H9 (cell line): ENCODE measurements at regions not wholly inside any gene's neighbourhood (a gene's known extent, or its start where the extent isn't known, plus 50 kb on each side); places are given as distances from the start of the nearest gene placed in this dataset.

ENCODE experiments used
- DNase-seq: peaks from one replicate; pipeline ENCODE4 v3.0.0-alpha.2; 2017
- H2AFZ ChIP-seq: one replicate; pipeline ENCODE4 v1.6.1; 2013; ENCODE audit warnings: mild to moderate bottlenecking, low read length, control low read depth, moderate library complexity
- H2AK5ac ChIP-seq: 2 replicates; pipeline ENCODE4 v1.6.1; 2013; ENCODE audit warnings: low read length, control low read depth, mixed read lengths; ENCODE audit not compliant: insufficient read length
- H2BK120ac ChIP-seq: one replicate; pipeline ENCODE4 v1.6.1; 2013; ENCODE audit warnings: low read depth, mild to moderate bottlenecking, low read length, control low read depth, inconsistent platforms; ENCODE audit not compliant: poor library complexity, severe bottlenecking
- H2BK12ac ChIP-seq: 2 replicates; pipeline ENCODE4 v1.6.1; 2013; ENCODE audit warnings: low read length, control low read depth, mixed read lengths, low read depth; ENCODE audit not compliant: insufficient read length
- H2BK15ac ChIP-seq: 2 replicates; pipeline ENCODE4 v1.6.1; 2013; ENCODE audit warnings: low read depth, low read length, control low read depth
- H2BK20ac ChIP-seq: one replicate; pipeline ENCODE4 v1.6.1; 2013; ENCODE audit warnings: low read depth, mild to moderate bottlenecking, low read length, control low read depth, inconsistent platforms; ENCODE audit not compliant: poor library complexity, severe bottlenecking
- H2BK5ac ChIP-seq: 2 replicates; pipeline ENCODE4 v1.6.1; 2013; ENCODE audit warnings: low read length, control low read depth, mixed read lengths; ENCODE audit not compliant: insufficient read length
- H3K14ac ChIP-seq: 2 replicates; pipeline ENCODE4 v1.6.1; 2013; ENCODE audit warnings: low read length, control low read depth; ENCODE audit not compliant: insufficient read depth
- H3K18ac ChIP-seq: 2 replicates; pipeline ENCODE4 v1.6.1; 2013; ENCODE audit warnings: low read depth, mild to moderate bottlenecking, mixed read lengths, low read length, control low read depth; ENCODE audit not compliant: insufficient read length
- H3K23ac ChIP-seq: 2 replicates; pipeline ENCODE4 v1.6.1; 2013; ENCODE audit warnings: low read length, control low read depth, mixed read lengths, low read depth; ENCODE audit not compliant: insufficient read length
- H3K23me2 ChIP-seq: 2 replicates; pipeline ENCODE4 v1.6.1; 2013; ENCODE audit warnings: low read depth, mild to moderate bottlenecking, mixed read lengths, low read length, control low read depth; ENCODE audit not compliant: insufficient read length, poor library complexity, severe bottlenecking
- H3K27ac ChIP-seq: 2 replicates; pipeline ENCODE4 v1.5.1; 2013; ENCODE audit warnings: low read length, control low read depth, mixed read lengths, low read depth; ENCODE audit not compliant: insufficient read length
- H3K27me3 ChIP-seq: 2 replicates; pipeline ENCODE4 v1.6.1; 2013; ENCODE audit warnings: low read length, control low read depth, inconsistent platforms; ENCODE audit not compliant: insufficient read depth
- H3K4ac ChIP-seq: 2 replicates; pipeline ENCODE4 v1.6.1; 2013; ENCODE audit warnings: low read depth, mild to moderate bottlenecking, control low read depth, inconsistent platforms, low read length, moderate library complexity
- H3K4me1 ChIP-seq: 2 replicates; pipeline ENCODE4 v1.6.1; 2013; ENCODE audit warnings: low read length, control low read depth, inconsistent platforms; ENCODE audit not compliant: insufficient read depth
- H3K4me2 ChIP-seq: 2 replicates; pipeline ENCODE4 v1.6.1; 2013; ENCODE audit warnings: low read length, control low read depth, mixed read lengths; ENCODE audit not compliant: insufficient read length, insufficient read depth
- H3K56ac ChIP-seq: 2 replicates; pipeline ENCODE4 v1.6.1; 2013; ENCODE audit warnings: low read depth, mild to moderate bottlenecking, mixed read lengths, low read length, control low read depth; ENCODE audit not compliant: insufficient read length
- H3K79me1 ChIP-seq: 2 replicates; pipeline ENCODE4 v1.6.1; 2013; ENCODE audit warnings: low read depth, mild to moderate bottlenecking, moderate library complexity, low read length, control low read depth, inconsistent platforms; ENCODE audit not compliant: insufficient read depth, poor library complexity, severe bottlenecking
- H3K79me2 ChIP-seq: 2 replicates; pipeline ENCODE4 v1.6.1; 2013; ENCODE audit warnings: low read length, control low read depth, inconsistent platforms; ENCODE audit not compliant: insufficient read depth
- H3K9ac ChIP-seq: 2 replicates; pipeline ENCODE4 v1.6.1; 2013; ENCODE audit warnings: low read length, control low read depth, mixed read lengths; ENCODE audit not compliant: insufficient read length; ENCODE audit errors: extremely low read depth
- H3K9me3 ChIP-seq: one replicate; pipeline ENCODE4 v1.6.1; 2013; ENCODE audit warnings: low read depth, low read length, inconsistent platforms; ENCODE audit not compliant: control insufficient read depth
- H3T11ph ChIP-seq: one replicate; pipeline ENCODE4 v1.6.1; 2013; ENCODE audit warnings: mild to moderate bottlenecking, low read length, control low read depth, inconsistent platforms
- H4K20me1 ChIP-seq: one replicate; pipeline ENCODE4 v1.6.1; 2013; ENCODE audit not compliant: control insufficient read depth, insufficient read length, insufficient read depth
- H4K5ac ChIP-seq: 2 replicates; pipeline ENCODE4 v1.6.1; 2013; ENCODE audit warnings: low read depth, mild to moderate bottlenecking, mixed read lengths, low read length, control low read depth; ENCODE audit not compliant: insufficient read length
- H4K8ac ChIP-seq: replicated peaks from 2 replicates; pipeline ENCODE4 v1.6.1; 2013; ENCODE audit warnings: low read length, control low read depth, mixed read lengths, low read depth; ENCODE audit not compliant: insufficient read length
- H4K91ac ChIP-seq: 2 replicates; pipeline ENCODE4 v1.6.1; 2013; ENCODE audit warnings: low read depth, mild to moderate bottlenecking, moderate library complexity, mixed read lengths, low read length, control low read depth; ENCODE audit not compliant: insufficient read length
- H3K27ac Mint-ChIP-seq, 3 experiments: 2 replicates in 2 of 3; 3 replicates in 1 of 3; pipeline ENCODE4 v1.8.0; 2020 to 2021; ENCODE audit warnings: mixed read lengths in 3 of 3, mild to moderate bottlenecking in 1 of 3, moderate library complexity in 1 of 3
- H3K27me3 Mint-ChIP-seq: 2 replicates; pipeline ENCODE4 v1.8.0; 2021; ENCODE audit warnings: low read depth, mild to moderate bottlenecking, moderate library complexity, mixed read lengths
- H3K36me3 Mint-ChIP-seq, 3 experiments: 2 replicates in 2 of 3; 3 replicates in 1 of 3; pipeline ENCODE4 v1.8.0; 2020 to 2021; ENCODE audit warnings: low read depth in 3 of 3, mixed read lengths in 3 of 3; ENCODE audit not compliant: insufficient read depth in 1 of 3
- H3K4me1 Mint-ChIP-seq, 2 experiments: 2 replicates each; pipeline ENCODE4 v1.8.0; 2020; ENCODE audit warnings: mixed read lengths in 2 of 2
- H3K4me3 Mint-ChIP-seq, 2 experiments: 2 replicates in 1 of 2; 3 replicates in 1 of 2; pipeline ENCODE4 v1.8.0; 2020 to 2021; ENCODE audit warnings: mild to moderate bottlenecking in 2 of 2, mixed read lengths in 2 of 2, moderate library complexity in 1 of 2
- H3K9me3 Mint-ChIP-seq, 2 experiments: 2 replicates in 1 of 2; 3 replicates in 1 of 2; pipeline ENCODE4 v1.8.0; 2020; ENCODE audit warnings: mild to moderate bottlenecking in 2 of 2, mixed read lengths in 2 of 2, moderate library complexity in 1 of 2
- CTCF ChIP-seq: fragments of 200-600 bp; sonication (generic); conservative IDR thresholded peaks from 3 replicates; pipeline ENCODE4 v1.8.0; 2021; ENCODE audit warnings: antibody characterized with exemption, mild to moderate bottlenecking
- WGBS: extraction: QIAGEN DNeasy Blood & Tissue Kit; methylation state at CpG from one replicate; pipeline ENCODE4 v1.1.7; 2013; ENCODE audit warnings: missing lambda C conversion rate, low lambda C conversion rate, mixed read lengths; ENCODE audit not compliant: insufficient read length; ENCODE audit errors: extremely low coverage; 5-methylcytosine and 5-hydroxymethylcytosine counted together

DNA sequence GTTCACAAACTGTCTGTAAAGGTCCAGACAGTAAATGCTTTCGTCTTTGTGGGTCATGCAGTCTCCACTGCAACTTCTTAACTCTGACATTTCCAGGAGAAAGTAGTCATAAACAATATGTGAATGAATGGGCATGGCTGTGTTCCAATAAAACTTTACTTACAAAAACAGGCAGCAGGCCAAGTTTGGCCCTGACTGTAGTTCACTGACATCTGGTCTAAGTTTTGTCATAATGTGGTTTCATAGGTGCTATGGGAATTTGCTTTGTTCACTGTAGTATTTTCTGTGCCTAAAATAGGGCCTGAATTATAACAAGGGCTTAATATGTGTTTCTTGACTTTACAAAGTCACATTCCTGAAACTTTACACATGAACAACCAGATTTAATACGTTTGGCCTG lies 186.0 kb upstream of the KBTBD8 start:
- H3K36me3 Mint-ChIP-seq: no peaks in the 10 kb centered on the region
- Histone ChIP-seq H3K56ac (no peak overlapping the region), H3T11ph (no peak overlapping the region), H3K27ac (no peak overlapping the region), H4K20me1 (no peaks in the 10 kb centered on the region), H4K5ac (no peak overlapping the region), H3K4me2 (no peak overlapping the region), H2AFZ (no peak overlapping the region), H3K23me2 (no peaks in the 10 kb centered on the region), H2BK120ac (no peak overlapping the region), H2AK5ac (no peak overlapping the region), H2BK12ac (no peak overlapping the region), H2BK5ac (no peak overlapping the region), H2BK20ac (no peak overlapping the region), H3K9ac (no peak overlapping the region), H3K14ac (no peak overlapping the region), H3K79me2 (no peaks in the 10 kb centered on the region), H3K18ac (no peak overlapping the region), H4K8ac (no peak overlapping the region), H3K27me3 (no peaks in the 10 kb centered on the region), H3K9me3 (no peaks in the 10 kb centered on the region), H2BK15ac (no peak overlapping the region), H3K4me1 (peaks cover 3% of the 10 kb centered on the region; the same call in 1 of the 2 replicates), H3K4ac (no peak overlapping the region), H3K23ac (no peak overlapping the region), H3K79me1 (no peaks in the 10 kb centered on the region), H4K91ac (no peak overlapping the region)
- no peak for DNase-seq
- no peak for TF ChIP-seq CTCF
- no peak overlapping the region for H3K4me3 Mint-ChIP-seq
- WGBS: no CpG with 5 or more reads among the region's 2 CpGs
- H3K9me3 Mint-ChIP-seq: peaks cover 0 to 3% of the 10 kb centered on the region in 2 experiments; a peak in 2 of 5 replicates
- H3K4me1 Mint-ChIP-seq: peaks cover 19 to 21% of the 10 kb centered on the region in 2 experiments
- H3K27ac Mint-ChIP-seq: no peak overlapping the region
- no peaks in the 10 kb centered on the region for H3K27me3 Mint-ChIP-seq
